Activated CD4-positive, alpha-beta T cell treated with anti-CD3 and anti-CD28 coated beads for 36 hours (primary cell): ENCODE measurements at regions not wholly inside any gene's neighbourhood (a gene's known extent, or its start where the extent isn't known, plus 50 kb on each side); places are given as distances from the start of the nearest gene placed in this dataset.
"Not testable (repeated sequence)": the region's sequence is repeated elsewhere in the genome, so short reads cannot be mapped to it uniquely, and the experiment has no call there.

Experiments
- ATAC-seq: fragments of 200-7000 bp; cut with Tn5 transposase; one replicate; pipeline ENCODE4 v1.10.0; 2021; ENCODE audit warnings: mild to moderate bottlenecking, moderate library complexity
- CTCF ChIA-PET: fragments of 350-600 bp; sonication (Branson Sonifier 250); formaldehyde crosslinking; loops from one replicate; lab custom pipeline; 2021; ENCODE audit warnings: antibody characterized with exemption; lab: Charles Lee
- POLR2A ChIA-PET: fragments of 350-600 bp; sonication (Branson Sonifier 250); formaldehyde crosslinking; loops from one replicate; lab custom pipeline; 2021; ENCODE audit warnings: antibody characterized with exemption, inconsistent platforms; lab: Charles Lee
- DNase-seq: peaks from one replicate; pipeline ENCODE4 v3.0.0-alpha.2; 2020
- H3K27ac Mint-ChIP-seq: one replicate; pipeline ENCODE4 v1.8.0; 2021; ENCODE audit warnings: mixed read lengths
- H3K27me3 Mint-ChIP-seq: one replicate; pipeline ENCODE4 v1.8.0; 2021; ENCODE audit warnings: mixed read lengths
- H3K36me3 Mint-ChIP-seq: one replicate; pipeline ENCODE4 v1.8.0; 2021; ENCODE audit warnings: low read depth, mixed read lengths
- H3K4me1 Mint-ChIP-seq: one replicate; pipeline ENCODE4 v1.8.0; 2021; ENCODE audit warnings: mixed read lengths
- H3K4me3 Mint-ChIP-seq: one replicate; pipeline ENCODE4 v1.8.0; 2021; ENCODE audit warnings: mild to moderate bottlenecking, moderate library complexity, mixed read lengths
- H3K9me3 Mint-ChIP-seq: one replicate; pipeline ENCODE4 v1.8.0; 2021; ENCODE audit warnings: low read depth, mixed read lengths
- intact Hi-C, 2 experiments: fragments of 100-400 bp; cut with DNase I in 1 of 2; cut with micrococcal nuclease in 1 of 2; formaldehyde crosslinking; loops; one replicate each; pipeline versions ENCODE4 v1.14.2 to v1.15.1; 2022 to 2024; cut with DNase I, micrococcal nuclease

- Mint-ChIP-seq H3K27ac (no peak overlapping the region), H3K27me3 (peaks cover 4% of the 10 kb centered on the region), H3K9me3 (no peaks in the 10 kb centered on the region), H3K4me3 (no peak overlapping the region), H3K4me1 (no peaks in the 10 kb centered on the region), H3K36me3 (no peaks in the 10 kb centered on the region)
- ATAC-seq (no peak), DNase-seq (no peak)
- ChIA-PET POLR2A (no interaction called here), CTCF (interaction anchor here (0.8 kb wide), 1 partner anchor 38 kb away, joined by 6 read pairs; no protein-coding TSS in a partner anchor)
- intact Hi-C loops: no loop called here
Measured at GRCh38 chr13:52929846-52930245, 81.4 kb upstream of the PCDH8 start.

- Mint-ChIP-seq H3K27ac (no peak overlapping the region), H3K27me3 (peaks cover 4% of the 10 kb centered on the region), H3K9me3 (no peaks in the 10 kb centered on the region), H3K4me1 (no peaks in the 10 kb centered on the region), H3K36me3 (no peaks in the 10 kb centered on the region), H3K4me3 (no peak overlapping the region)
- intact Hi-C loops: no loop called here
- ChIA-PET POLR2A (no interaction called here), CTCF (no interaction called here)
- no peak for DNase-seq
- no peak for ATAC-seq
Measured at GRCh38 chr13:52926971-52927370, 78.5 kb upstream of the PCDH8 start.

- ATAC-seq (no peak), DNase-seq (no peak)
- intact Hi-C loops: no loop called here
- Mint-ChIP-seq H3K27me3 (peaks cover 4% of the 10 kb centered on the region), H3K4me1 (no peaks in the 10 kb centered on the region), H3K4me3 (no peak overlapping the region), H3K9me3 (no peaks in the 10 kb centered on the region), H3K27ac (no peak overlapping the region), H3K36me3 (no peaks in the 10 kb centered on the region)
- POLR2A ChIA-PET: no interaction called here
- CTCF ChIA-PET: no interaction called here
Measured at GRCh38 chr13:52925775-52926285, 77.4 kb upstream of the PCDH8 start.

- no peaks in the 10 kb centered on the region for H3K36me3 Mint-ChIP-seq
- no peaks in the 10 kb centered on the region for H3K4me1 Mint-ChIP-seq
- no peaks in the 10 kb centered on the region for H3K9me3 Mint-ChIP-seq
- CTCF ChIA-PET: no interaction called here
- H3K27me3 Mint-ChIP-seq: peaks cover 4% of the 10 kb centered on the region
- no peak overlapping the region for H3K4me3 Mint-ChIP-seq
- intact Hi-C loops: no loop called here
- ATAC-seq (no peak), DNase-seq (no peak)
- H3K27ac Mint-ChIP-seq: no peak overlapping the region
- POLR2A ChIA-PET: no interaction called here
Measured at GRCh38 chr13:52925251-52925650, 76.8 kb upstream of the PCDH8 start.

GRCh38 chr13:52924289-52925148, 76.1 kb upstream of the PCDH8 start:
- no peaks in the 10 kb centered on the region for H3K36me3 Mint-ChIP-seq
- no peak for DNase-seq
- peaks cover 4% of the 10 kb centered on the region for H3K27me3 Mint-ChIP-seq
- no peak overlapping the region for H3K4me3 Mint-ChIP-seq
- ChIA-PET CTCF (no interaction called here), POLR2A (no interaction called here)
- no peak overlapping the region for H3K27ac Mint-ChIP-seq
- H3K9me3 Mint-ChIP-seq: no peaks in the 10 kb centered on the region
- ATAC-seq: no peak
- H3K4me1 Mint-ChIP-seq: no peaks in the 10 kb centered on the region
- intact Hi-C loops: no loop called here

- Mint-ChIP-seq H3K27ac (no peak overlapping the region), H3K9me3 (peaks cover under 1% of the 10 kb centered on the region), H3K4me3 (no peak overlapping the region), H3K4me1 (no peaks in the 10 kb centered on the region), H3K27me3 (peaks cover 2% of the 10 kb centered on the region), H3K36me3 (no peaks in the 10 kb centered on the region)
- DNase-seq: no peak
- ChIA-PET CTCF (no interaction called here), POLR2A (no interaction called here)
- no peak for ATAC-seq
- intact Hi-C loops: no loop called here
Measured at GRCh38 chr13:52922961-52923360, 74.5 kb upstream of the PCDH8 start.

GRCh38 chr13:52921194-52921593, 72.8 kb upstream of the PCDH8 start:
- Mint-ChIP-seq H3K9me3 (peaks cover 3% of the 10 kb centered on the region), H3K36me3 (no peaks in the 10 kb centered on the region), H3K4me1 (no peaks in the 10 kb centered on the region), H3K4me3 (no peak overlapping the region), H3K27me3 (peaks cover 2% of the 10 kb centered on the region), H3K27ac (no peak overlapping the region)
- POLR2A ChIA-PET: no interaction called here
- intact Hi-C loops: no loop called here
- no peak for DNase-seq
- CTCF ChIA-PET: no interaction called here
- no peak for ATAC-seq

- no peak overlapping the region for H3K4me3 Mint-ChIP-seq
- ChIA-PET CTCF (no interaction called here), POLR2A (no interaction called here)
- peaks cover 7% of the 10 kb centered on the region for H3K27me3 Mint-ChIP-seq
- H3K4me1 Mint-ChIP-seq: no peaks in the 10 kb centered on the region
- ATAC-seq (no peak), DNase-seq (no peak)
- H3K36me3 Mint-ChIP-seq: no peaks in the 10 kb centered on the region
- intact Hi-C loops: no loop called here
- no peak overlapping the region for H3K27ac Mint-ChIP-seq
- H3K9me3 Mint-ChIP-seq: peaks cover 3% of the 10 kb centered on the region
Measured at GRCh38 chr13:52916486-52916990, 68.1 kb upstream of the PCDH8 start.

GRCh38 chr13:52911340-52911739, 62.9 kb upstream of the PCDH8 start:
- intact Hi-C loops: no loop called here
- no peak overlapping the region for H3K27ac Mint-ChIP-seq

GRCh38 chr13:52910318-52910717, 61.9 kb upstream of the PCDH8 start:
- H3K4me3 Mint-ChIP-seq, H3K4me1 Mint-ChIP-seq, ATAC-seq, H3K27ac Mint-ChIP-seq, H3K9me3 Mint-ChIP-seq, POLR2A ChIA-PET, CTCF ChIA-PET, H3K36me3 Mint-ChIP-seq, DNase-seq, intact Hi-C loops: not testable (repeated sequence)
- peaks cover 16% of the 10 kb centered on the region for H3K27me3 Mint-ChIP-seq

More at GRCh38 chr13:52911340-52911739, 62.9 kb upstream of the PCDH8 start:
- ChIA-PET POLR2A (no interaction called here), CTCF (interaction anchor here (1.0 kb wide), 1 partner anchor 57 kb away, joined by 4 read pairs; no protein-coding TSS in a partner anchor)
- H3K4me3 Mint-ChIP-seq: no peak overlapping the region
- no peaks in the 10 kb centered on the region for H3K9me3 Mint-ChIP-seq
- DNase-seq (no peak), ATAC-seq (no peak)
- H3K36me3 Mint-ChIP-seq: no peaks in the 10 kb centered on the region
- H3K4me1 Mint-ChIP-seq: no peaks in the 10 kb centered on the region
- H3K27me3 Mint-ChIP-seq: peaks cover 10% of the 10 kb centered on the region

GRCh38 chr13:52906122-52906903, 57.9 kb upstream of the PCDH8 start:
- DNase-seq (no peak), ATAC-seq (no peak)
- POLR2A ChIA-PET: no interaction called here
- intact Hi-C loops: no loop called here
- Mint-ChIP-seq H3K27me3 (peaks cover 11% of the 10 kb centered on the region), H3K27ac (no peak overlapping the region), H3K4me1 (no peaks in the 10 kb centered on the region), H3K9me3 (no peaks in the 10 kb centered on the region), H3K4me3 (no peak overlapping the region), H3K36me3 (no peaks in the 10 kb centered on the region)
- CTCF ChIA-PET: interaction anchor here (0.6 to 1.3 kb wide), 2 partner anchors 62 to 229 kb away, joined by 3 read pairs; no protein-coding TSS in a partner anchor
